GM18858 (cell line): ENCODE measurements at regions not wholly inside any gene's neighbourhood (a gene's known extent, or its start where the extent isn't known, plus 50 kb on each side); places are given as distances from the start of the nearest gene placed in this dataset.
"Not testable (repeated sequence)": the region's sequence is repeated elsewhere in the genome, so short reads cannot be mapped to it uniquely, and the experiment has no call there.

ENCODE experiments used
- ATAC-seq: cut with Tn5 transposase; IDR thresholded peaks from one replicate; pipeline ENCODE4 v1.9.1; 2021; ENCODE audit not compliant: unreplicated experiment

GRCh38 chr10:9061871-9062270 is 1007.4 kb downstream of the GATA3 start:
- no peak for ATAC-seq

- ATAC-seq: no peak
Measured at GRCh38 chr10:9066152-9066551, 1011.7 kb downstream of the GATA3 start.

GRCh38 chr10:9068003-9068402 is 1013.5 kb downstream of the GATA3 start:
- no peak for ATAC-seq

- ATAC-seq: no peak
Measured at GRCh38 chr10:9069136-9069535, 1014.6 kb downstream of the GATA3 start.

GRCh38 chr10:9075420-9075819 is 1020.9 kb downstream of the GATA3 start:
- no peak for ATAC-seq

- no peak for ATAC-seq
Measured at GRCh38 chr10:9076066-9076465, 1021.6 kb downstream of the GATA3 start.

GRCh38 chr10:9081253-9081652 is 1026.8 kb downstream of the GATA3 start:
- no peak for ATAC-seq

GRCh38 chr10:9081961-9082360 is 1027.5 kb downstream of the GATA3 start:
- ATAC-seq: no peak

- ATAC-seq: no peak
Measured at GRCh38 chr10:9091530-9092093, 1037.1 kb downstream of the GATA3 start.

GRCh38 chr10:9096288-9096687 is 1041.8 kb downstream of the GATA3 start:
- ATAC-seq: no peak

GRCh38 chr10:9097206-9097990 is 1042.9 kb downstream of the GATA3 start:
- no peak for ATAC-seq

- ATAC-seq: no peak
Measured at GRCh38 chr10:9097991-9098306, 1043.5 kb downstream of the GATA3 start.

GRCh38 chr10:9102026-9102425 is 1047.5 kb downstream of the GATA3 start:
- no peak for ATAC-seq

GRCh38 chr10:9103301-9103700 is 1048.8 kb downstream of the GATA3 start:
- no peak for ATAC-seq

- ATAC-seq: no peak
Measured at GRCh38 chr10:9111976-9112375, 1057.5 kb downstream of the GATA3 start.

- ATAC-seq: no peak
Measured at GRCh38 chr10:9126728-9127127, 1072.2 kb downstream of the GATA3 start.

- ATAC-seq: no peak
Measured at GRCh38 chr10:9137368-9137767, 1082.9 kb downstream of the GATA3 start.

- ATAC-seq: not testable (repeated sequence)
Measured at GRCh38 chr10:9138829-9139228, 1084.3 kb downstream of the GATA3 start.

GRCh38 chr10:9140373-9140772 is 1085.9 kb downstream of the GATA3 start:
- no peak for ATAC-seq

- ATAC-seq: no peak
Measured at GRCh38 chr10:9147475-9147874, 1093.0 kb downstream of the GATA3 start.

GRCh38 chr10:9149134-9149533 is 1094.6 kb downstream of the GATA3 start:
- ATAC-seq: no peak

GRCh38 chr10:9153057-9153456 is 1098.6 kb downstream of the GATA3 start:
- ATAC-seq: not testable (repeated sequence)

GRCh38 chr10:9157656-9158055 is 1103.2 kb downstream of the GATA3 start:
- no peak for ATAC-seq
